ENCODE measurements at regions not wholly inside any gene's neighbourhood (a gene's known extent, or its start where the extent isn't known, plus 50 kb on each side); places are given as distances from the start of the nearest gene placed in this dataset.

GRCh38 chr6:66838764-66839163, 1131.7 kb upstream of the EYS start:
- no peak overlapping the region for H3K9ac ChIP-seq
- H3K9me3 ChIP-seq (ENCODE audit: control insufficient read depth, low read length), result no peaks in the 10 kb centered on the region

GRCh38 chr6:66825539-66825938, 1118.5 kb upstream of the EYS start:
- no peak for TF ChIP-seq CTCF (IDR thresholded peaks at IDR 0.05)
- no peak overlapping the region for H3K27ac ChIP-seq
- H3K4me2 ChIP-seq (ENCODE audit: low read length), result no peak overlapping the region
- no peak overlapping the region for H3K4me3 ChIP-seq (ENCODE audit: low read depth, low read length)
- no peaks in the 10 kb centered on the region for H3K79me2 ChIP-seq
- no peaks in the 10 kb centered on the region for H3K4me1 ChIP-seq
- no peaks in the 10 kb centered on the region for H3K36me3 ChIP-seq (ENCODE audit: control insufficient read depth, insufficient read depth, low read length)
- no peak overlapping the region for H3K9ac ChIP-seq
- H3K27me3 ChIP-seq (ENCODE audit: control insufficient read depth, insufficient read depth, low read length), result no peaks in the 10 kb centered on the region
- H2AFZ ChIP-seq, result no peak overlapping the region
- H3K9me3 ChIP-seq (ENCODE audit: control insufficient read depth, low read length), result no peaks in the 10 kb centered on the region

More at GRCh38 chr6:66838764-66839163, 1131.7 kb upstream of the EYS start:
- Histone ChIP-seq H2AFZ (no peak overlapping the region), H3K27ac (no peak overlapping the region), H3K27me3 (ENCODE audit: control insufficient read depth, insufficient read depth, low read length) (no peaks in the 10 kb centered on the region), H3K79me2 (no peaks in the 10 kb centered on the region), H3K36me3 (ENCODE audit: control insufficient read depth, insufficient read depth, low read length) (no peaks in the 10 kb centered on the region), H3K4me1 (no peaks in the 10 kb centered on the region), H3K4me3 (ENCODE audit: low read depth, low read length) (no peak overlapping the region), H3K4me2 (ENCODE audit: low read length) (no peak overlapping the region)
- no peak for TF ChIP-seq CTCF (IDR thresholded peaks at IDR 0.05)

- Histone ChIP-seq H2AFZ (no peak overlapping the region), H3K9ac (no peak overlapping the region), H3K79me2 (no peaks in the 10 kb centered on the region), H3K27ac (no peak overlapping the region), H3K27me3 (ENCODE audit: control insufficient read depth, insufficient read depth, low read length) (no peaks in the 10 kb centered on the region), H3K9me3 (ENCODE audit: control insufficient read depth, low read length) (no peaks in the 10 kb centered on the region), H3K4me3 (ENCODE audit: low read depth, low read length) (no peak overlapping the region), H3K36me3 (ENCODE audit: control insufficient read depth, insufficient read depth, low read length) (no peaks in the 10 kb centered on the region), H3K4me1 (no peaks in the 10 kb centered on the region), H3K4me2 (ENCODE audit: low read length) (no peak overlapping the region)
- no peak for TF ChIP-seq CTCF (IDR thresholded peaks at IDR 0.05)
Measured at GRCh38 chr6:66814156-66814555, 1107.1 kb upstream of the EYS start.

- Histone ChIP-seq H3K9me3 (ENCODE audit: control insufficient read depth, low read length) (no peaks in the 10 kb centered on the region), H3K27ac (no peak overlapping the region), H2AFZ (no peak overlapping the region), H3K9ac (no peak overlapping the region), H3K27me3 (ENCODE audit: control insufficient read depth, insufficient read depth, low read length) (no peaks in the 10 kb centered on the region), H3K4me1 (no peaks in the 10 kb centered on the region), H3K36me3 (ENCODE audit: control insufficient read depth, insufficient read depth, low read length) (no peaks in the 10 kb centered on the region), H3K4me3 (ENCODE audit: low read depth, low read length) (no peak overlapping the region), H3K4me2 (ENCODE audit: low read length) (no peak overlapping the region), H3K79me2 (no peaks in the 10 kb centered on the region)
- TF ChIP-seq CTCF (IDR thresholded peaks at IDR 0.05), result no peak
Measured at GRCh38 chr6:66808771-66809170, 1101.7 kb upstream of the EYS start.

- H2AFZ ChIP-seq, result no peak overlapping the region
- no peak overlapping the region for H3K4me2 ChIP-seq (ENCODE audit: low read length)
- no peak overlapping the region for H3K27ac ChIP-seq
- no peaks in the 10 kb centered on the region for H3K4me1 ChIP-seq
- no peaks in the 10 kb centered on the region for H3K27me3 ChIP-seq (ENCODE audit: control insufficient read depth, insufficient read depth, low read length)
- no peak for TF ChIP-seq CTCF (IDR thresholded peaks at IDR 0.05)
- H3K4me3 ChIP-seq (ENCODE audit: low read depth, low read length), result no peak overlapping the region
- no peaks in the 10 kb centered on the region for H3K9me3 ChIP-seq (ENCODE audit: control insufficient read depth, low read length)
- H3K9ac ChIP-seq, result no peak overlapping the region
- H3K36me3 ChIP-seq (ENCODE audit: control insufficient read depth, insufficient read depth, low read length), result no peaks in the 10 kb centered on the region
- no peaks in the 10 kb centered on the region for H3K79me2 ChIP-seq
Measured at GRCh38 chr6:66796987-66797386, 1090.0 kb upstream of the EYS start.
